Activated naive CD8-positive, alpha-beta T cell (primary cell): ENCODE measurements at regions not wholly inside any gene's neighbourhood (a gene's known extent, or its start where the extent isn't known, plus 50 kb on each side); places are given as distances from the start of the nearest gene placed in this dataset.
"Not testable (repeated sequence)": the region's sequence is repeated elsewhere in the genome, so short reads cannot be mapped to it uniquely, and the experiment has no call there.

ENCODE experiments used
- H3K27ac Mint-ChIP-seq: one replicate; pipeline ENCODE4 v1.8.0; 2021; ENCODE audit warnings: mixed read lengths
- H3K27me3 Mint-ChIP-seq: one replicate; pipeline ENCODE4 v1.8.0; 2021; ENCODE audit warnings: mixed read lengths
- H3K36me3 Mint-ChIP-seq: one replicate; pipeline ENCODE4 v1.8.0; 2021; ENCODE audit warnings: mixed read lengths
- H3K4me1 Mint-ChIP-seq: one replicate; pipeline ENCODE4 v1.8.0; 2021; ENCODE audit warnings: low read depth, mixed read lengths
- H3K4me3 Mint-ChIP-seq: one replicate; pipeline ENCODE4 v1.8.0; 2021; ENCODE audit warnings: mild to moderate bottlenecking, mixed read lengths
- H3K9me3 Mint-ChIP-seq: one replicate; pipeline ENCODE4 v1.8.0; 2021; ENCODE audit warnings: low read depth, mixed read lengths

DNA sequence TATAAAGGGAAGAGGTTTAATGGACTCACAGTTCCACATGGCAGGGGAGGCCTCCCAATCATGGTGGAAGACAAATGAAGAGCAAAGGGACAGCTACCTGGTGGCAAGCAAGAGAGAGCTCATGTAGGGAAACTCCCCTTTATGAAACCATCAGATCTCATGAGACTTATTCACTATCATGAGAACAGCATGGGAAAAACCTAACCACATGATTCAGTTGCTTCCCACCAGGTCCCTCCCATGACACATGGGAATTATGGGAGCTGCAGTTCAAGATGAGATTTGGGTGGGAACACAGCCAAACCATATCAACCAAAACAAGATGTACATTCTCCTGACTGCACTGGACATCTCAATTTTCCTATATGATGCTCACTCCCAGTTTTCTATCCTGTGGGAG is 174.4 kb upstream of the CCDC54 start:
- not testable (repeated sequence) for H3K27me3 Mint-ChIP-seq, H3K4me3 Mint-ChIP-seq, H3K4me1 Mint-ChIP-seq, H3K36me3 Mint-ChIP-seq, H3K27ac Mint-ChIP-seq, H3K9me3 Mint-ChIP-seq

DNA sequence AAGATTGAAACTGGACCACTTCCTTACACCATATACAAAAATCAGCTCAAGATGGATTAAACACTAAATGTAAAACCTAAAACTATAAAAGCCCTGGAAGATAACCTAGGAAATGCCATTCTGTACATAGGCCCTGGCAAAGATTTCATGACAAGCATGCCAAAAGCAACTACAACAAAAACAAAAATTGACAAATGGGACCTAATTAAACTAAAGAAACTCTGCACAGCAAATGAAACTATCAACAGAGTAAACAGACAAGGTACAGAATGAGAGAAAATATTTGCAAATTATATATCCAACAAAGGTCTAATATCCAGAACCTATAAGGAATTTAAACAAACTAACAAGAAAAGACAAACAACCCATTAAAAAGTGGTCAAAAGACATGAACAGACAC is 173.1 kb upstream of the CCDC54 start:
- no peaks in the 10 kb centered on the region for H3K36me3 Mint-ChIP-seq
- H3K27me3 Mint-ChIP-seq: no peaks in the 10 kb centered on the region
- H3K4me1 Mint-ChIP-seq: no peaks in the 10 kb centered on the region
- no peak overlapping the region for H3K27ac Mint-ChIP-seq
- H3K9me3 Mint-ChIP-seq: no peaks in the 10 kb centered on the region
- H3K4me3 Mint-ChIP-seq: no peak overlapping the region

DNA sequence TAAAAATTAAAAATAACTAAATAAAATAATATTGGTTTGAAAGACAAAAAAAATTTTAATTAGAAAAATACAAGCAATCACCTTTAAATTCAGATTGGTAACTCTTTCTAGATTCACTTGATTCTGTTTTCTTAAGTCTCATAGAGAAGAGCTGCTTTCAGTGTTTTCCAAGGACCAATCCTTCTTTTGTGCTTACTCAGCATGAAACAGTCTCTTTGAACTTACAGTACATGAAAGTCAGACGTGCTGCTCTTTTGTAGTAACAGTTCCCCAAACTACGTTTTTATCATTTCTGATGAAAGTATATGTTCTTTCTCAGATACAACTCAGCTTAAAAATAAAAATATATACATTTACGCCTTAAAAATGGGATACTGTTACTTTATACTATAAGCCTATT is 171.9 kb upstream of the CCDC54 start:
- H3K4me1 Mint-ChIP-seq: no peaks in the 10 kb centered on the region
- no peak overlapping the region for H3K4me3 Mint-ChIP-seq
- no peaks in the 10 kb centered on the region for H3K27me3 Mint-ChIP-seq
- H3K27ac Mint-ChIP-seq: no peak overlapping the region
- H3K36me3 Mint-ChIP-seq: no peaks in the 10 kb centered on the region
- no peaks in the 10 kb centered on the region for H3K9me3 Mint-ChIP-seq

DNA sequence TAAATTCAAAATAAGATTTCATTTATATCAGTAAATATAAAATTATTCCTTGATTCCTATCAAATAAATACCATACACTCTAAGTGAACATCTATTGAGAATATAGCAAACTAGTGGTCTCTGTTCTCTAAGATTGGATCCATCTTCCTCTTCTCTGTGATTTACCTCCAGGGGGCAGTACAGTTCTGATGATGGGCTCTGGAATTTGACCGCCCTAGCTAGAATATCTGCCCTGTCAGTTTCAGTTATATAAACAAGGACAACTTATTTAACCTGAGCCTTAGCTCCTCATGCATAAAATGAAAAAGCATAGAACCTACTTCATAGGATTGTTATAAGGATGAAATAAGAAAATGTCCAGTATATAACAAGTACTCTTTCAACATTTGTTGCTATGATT is 171.1 kb upstream of the CCDC54 start:
- Mint-ChIP-seq H3K9me3 (no peaks in the 10 kb centered on the region), H3K27me3 (no peaks in the 10 kb centered on the region), H3K36me3 (no peaks in the 10 kb centered on the region), H3K4me1 (no peaks in the 10 kb centered on the region), H3K27ac (no peak overlapping the region), H3K4me3 (no peak overlapping the region)

DNA sequence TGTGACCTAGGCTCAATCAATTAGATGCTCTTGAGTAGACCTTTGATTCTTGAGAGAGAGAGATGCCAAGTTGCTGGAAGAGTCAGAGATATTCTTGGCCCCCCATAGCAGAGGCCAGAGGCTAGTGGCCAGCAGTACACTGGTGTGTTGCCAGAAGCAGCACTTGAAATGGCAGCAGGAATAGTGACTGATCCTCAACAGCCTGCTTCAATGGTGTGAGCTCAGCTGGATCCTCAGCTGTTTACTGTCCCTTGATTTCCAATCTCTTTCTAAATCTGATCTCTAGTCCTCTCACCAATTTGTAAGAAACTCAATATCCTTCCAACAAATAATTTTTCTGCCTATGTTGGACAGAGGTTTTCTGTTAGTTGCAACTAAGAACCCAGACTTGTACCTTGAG is 170.3 kb upstream of the CCDC54 start:
- H3K27me3 Mint-ChIP-seq: peaks cover 2% of the 10 kb centered on the region
- H3K4me1 Mint-ChIP-seq: no peaks in the 10 kb centered on the region
- H3K36me3 Mint-ChIP-seq: no peaks in the 10 kb centered on the region
- H3K27ac Mint-ChIP-seq: no peak overlapping the region
- no peak overlapping the region for H3K4me3 Mint-ChIP-seq
- no peaks in the 10 kb centered on the region for H3K9me3 Mint-ChIP-seq

DNA sequence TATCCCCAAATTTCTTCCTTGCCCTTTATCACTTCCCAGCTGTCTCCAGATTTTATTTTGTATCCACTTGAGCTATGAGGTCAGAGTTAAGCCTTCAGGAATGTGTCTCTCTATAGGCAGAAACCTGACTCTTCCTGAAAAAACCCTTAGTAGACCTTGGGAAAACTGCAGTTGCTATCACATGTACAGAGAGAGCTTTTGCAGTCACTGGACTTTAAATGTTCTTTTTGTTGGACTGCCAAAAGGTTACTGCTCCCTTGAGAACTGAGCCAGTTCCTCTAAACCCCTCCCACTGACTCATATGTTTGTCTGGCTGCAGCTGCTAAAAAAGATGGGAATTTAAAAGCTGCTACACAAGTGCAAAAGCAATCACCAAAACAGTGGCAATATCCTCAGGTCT is 169.1 kb upstream of the CCDC54 start:
- Mint-ChIP-seq H3K27me3 (peaks cover 3% of the 10 kb centered on the region), H3K27ac (no peak overlapping the region), H3K4me3 (no peak overlapping the region), H3K4me1 (no peaks in the 10 kb centered on the region), H3K9me3 (no peaks in the 10 kb centered on the region), H3K36me3 (no peaks in the 10 kb centered on the region)

DNA sequence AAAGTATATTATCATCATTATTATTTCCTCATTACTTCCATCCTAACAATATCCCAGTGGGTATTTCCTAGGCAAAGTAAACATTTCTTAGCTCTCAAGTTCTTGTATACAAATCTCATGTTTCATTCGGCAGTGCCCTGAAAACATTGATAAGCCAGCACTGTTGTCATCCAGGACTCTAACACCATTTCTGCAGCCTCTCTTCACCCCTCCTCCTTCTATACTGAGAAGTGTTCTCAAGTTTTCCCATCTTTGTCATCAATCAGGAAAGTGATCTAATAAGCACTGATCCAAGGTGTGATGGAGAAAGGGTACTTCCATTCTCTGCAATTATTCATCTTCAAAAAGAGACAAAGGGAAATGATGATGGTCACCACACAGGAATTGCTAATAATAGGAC is 168.4 kb upstream of the CCDC54 start:
- H3K27ac Mint-ChIP-seq: no peak overlapping the region
- H3K4me1 Mint-ChIP-seq: no peaks in the 10 kb centered on the region
- no peaks in the 10 kb centered on the region for H3K36me3 Mint-ChIP-seq
- no peaks in the 10 kb centered on the region for H3K9me3 Mint-ChIP-seq
- H3K27me3 Mint-ChIP-seq: peaks cover 3% of the 10 kb centered on the region
- H3K4me3 Mint-ChIP-seq: no peak overlapping the region

DNA sequence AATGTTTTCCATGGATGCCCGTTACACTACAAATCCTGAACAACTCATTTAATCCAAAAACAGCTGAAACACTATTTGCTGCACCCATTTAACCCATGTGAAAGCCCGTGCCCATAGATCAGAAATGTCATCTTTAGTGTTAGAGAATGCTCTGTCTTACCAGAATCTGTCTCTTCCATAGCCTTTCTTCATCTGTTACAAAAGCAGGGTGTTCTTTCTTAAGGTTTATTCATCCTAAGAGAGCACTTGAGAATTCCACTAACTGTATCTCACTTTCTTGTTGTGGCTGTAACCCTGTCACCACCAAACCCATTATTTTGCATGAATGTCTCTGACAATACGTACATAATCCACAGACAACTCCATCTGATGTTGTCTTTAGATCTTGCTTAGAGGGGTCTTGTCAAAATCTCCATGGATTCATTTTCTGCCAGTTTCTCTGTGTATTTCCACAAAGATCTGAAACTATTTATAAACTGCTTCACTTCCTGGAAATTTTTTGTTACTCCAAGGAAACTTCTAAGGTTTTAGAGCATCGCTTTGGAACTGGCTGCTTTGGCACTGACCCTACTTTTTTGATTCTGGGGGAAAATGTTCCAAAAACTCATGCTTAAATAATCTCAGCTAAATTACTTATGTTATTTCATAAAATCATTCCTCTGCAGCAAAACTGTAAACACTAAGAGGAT is 167.8 kb upstream of the CCDC54 start:
- Mint-ChIP-seq H3K27ac (no peak overlapping the region), H3K27me3 (peaks cover 4% of the 10 kb centered on the region), H3K4me1 (no peaks in the 10 kb centered on the region), H3K36me3 (no peaks in the 10 kb centered on the region), H3K4me3 (no peak overlapping the region), H3K9me3 (no peaks in the 10 kb centered on the region)

DNA sequence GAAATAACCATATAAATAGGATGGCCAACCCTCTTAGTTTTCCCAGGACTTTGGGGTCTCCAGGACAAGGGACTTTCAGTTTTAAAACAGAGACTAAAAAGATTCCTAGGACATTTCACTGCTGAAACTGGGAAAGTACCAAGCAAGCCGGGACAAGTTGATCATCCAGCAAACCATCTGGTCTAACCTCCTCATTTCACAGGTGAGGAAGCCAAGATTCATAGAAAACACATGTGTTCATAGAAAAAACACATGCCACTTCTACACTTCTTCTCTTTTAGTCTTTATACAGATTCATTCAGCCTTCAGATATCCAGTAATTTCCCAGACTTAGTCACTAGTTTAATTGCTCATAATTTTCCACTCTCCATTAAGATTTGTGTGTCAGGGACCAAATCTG is 165.6 kb upstream of the CCDC54 start:
- no peak overlapping the region for H3K27ac Mint-ChIP-seq
- no peaks in the 10 kb centered on the region for H3K36me3 Mint-ChIP-seq
- no peak overlapping the region for H3K4me3 Mint-ChIP-seq
- peaks cover 10% of the 10 kb centered on the region for H3K27me3 Mint-ChIP-seq
- no peaks in the 10 kb centered on the region for H3K4me1 Mint-ChIP-seq
- H3K9me3 Mint-ChIP-seq: no peaks in the 10 kb centered on the region

DNA sequence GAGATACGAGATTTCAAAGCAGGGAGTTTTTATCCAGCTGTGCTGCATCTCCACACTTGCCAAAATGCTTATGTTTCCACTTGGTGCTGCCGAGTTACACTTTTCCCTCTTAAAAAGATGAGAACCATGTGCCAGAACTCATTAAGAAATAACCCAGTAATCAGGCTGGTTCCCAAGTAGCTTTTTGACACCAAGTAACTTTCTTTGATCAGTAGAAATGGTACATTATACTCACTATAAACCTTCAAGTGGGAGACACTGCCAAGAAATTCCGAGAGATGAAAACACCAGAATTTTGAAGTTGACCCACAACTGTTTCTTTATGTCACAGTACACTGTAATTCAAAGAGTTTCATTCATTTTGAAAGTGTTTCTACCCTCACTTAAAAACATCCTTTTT is 164.6 kb upstream of the CCDC54 start:
- Mint-ChIP-seq H3K4me3 (no peak overlapping the region), H3K4me1 (no peaks in the 10 kb centered on the region), H3K36me3 (no peaks in the 10 kb centered on the region), H3K27me3 (peaks cover 10% of the 10 kb centered on the region), H3K9me3 (no peaks in the 10 kb centered on the region), H3K27ac (no peak overlapping the region)

DNA sequence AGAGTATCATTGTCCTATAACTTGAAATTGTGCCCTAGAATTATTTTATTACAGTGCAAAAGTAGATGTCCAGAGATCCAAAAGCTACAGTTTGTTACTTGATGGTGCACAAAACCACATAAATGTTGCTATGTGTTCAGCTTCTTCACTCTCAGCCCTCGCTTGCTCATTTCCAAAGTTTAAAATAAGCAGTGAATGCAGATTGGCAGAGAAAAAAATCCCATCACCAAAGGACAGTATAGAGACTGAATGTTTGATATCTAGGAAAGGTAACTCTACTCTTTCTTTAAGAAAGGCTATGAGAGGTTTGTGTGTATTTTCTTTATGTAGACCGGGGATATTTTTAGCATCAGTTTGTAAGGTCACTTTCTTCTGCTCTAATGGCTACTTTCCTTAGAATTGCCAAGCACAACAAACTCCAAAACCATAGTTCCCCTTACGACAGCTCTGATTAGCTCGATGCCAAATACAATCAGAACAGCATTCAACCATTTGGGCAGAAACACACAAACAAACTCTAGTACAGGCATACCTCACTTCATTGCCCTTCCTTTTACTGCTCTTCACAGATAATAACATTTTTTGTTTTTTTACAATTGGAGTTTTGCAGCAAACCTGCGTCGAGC is 164.1 kb upstream of the CCDC54 start:
- peaks cover 10% of the 10 kb centered on the region for H3K27me3 Mint-ChIP-seq
- no peak overlapping the region for H3K4me3 Mint-ChIP-seq
- no peaks in the 10 kb centered on the region for H3K9me3 Mint-ChIP-seq
- no peaks in the 10 kb centered on the region for H3K36me3 Mint-ChIP-seq
- H3K4me1 Mint-ChIP-seq: no peaks in the 10 kb centered on the region
- no peak overlapping the region for H3K27ac Mint-ChIP-seq

DNA sequence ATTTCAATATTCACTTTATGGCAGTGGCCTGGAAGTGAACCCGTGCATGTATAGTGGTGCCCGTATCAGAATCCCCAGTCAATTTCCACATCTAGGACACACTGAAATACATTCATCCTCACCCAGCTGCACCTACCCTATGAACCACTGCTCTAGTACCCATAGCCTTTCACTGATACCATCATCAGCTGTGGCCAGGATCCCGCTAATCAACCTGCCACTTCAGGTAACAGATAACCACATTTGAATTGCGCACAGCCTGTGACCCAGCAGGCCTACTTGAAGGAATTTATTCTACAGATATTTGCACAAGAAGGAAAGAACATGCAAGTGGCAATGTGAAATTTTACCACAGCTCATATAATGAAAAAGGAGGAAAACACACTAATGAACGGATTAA is 161.0 kb upstream of the CCDC54 start:
- Mint-ChIP-seq H3K9me3 (no peaks in the 10 kb centered on the region), H3K27ac (no peak overlapping the region), H3K4me1 (no peaks in the 10 kb centered on the region), H3K4me3 (no peak overlapping the region), H3K36me3 (no peaks in the 10 kb centered on the region), H3K27me3 (peaks cover 12% of the 10 kb centered on the region)

DNA sequence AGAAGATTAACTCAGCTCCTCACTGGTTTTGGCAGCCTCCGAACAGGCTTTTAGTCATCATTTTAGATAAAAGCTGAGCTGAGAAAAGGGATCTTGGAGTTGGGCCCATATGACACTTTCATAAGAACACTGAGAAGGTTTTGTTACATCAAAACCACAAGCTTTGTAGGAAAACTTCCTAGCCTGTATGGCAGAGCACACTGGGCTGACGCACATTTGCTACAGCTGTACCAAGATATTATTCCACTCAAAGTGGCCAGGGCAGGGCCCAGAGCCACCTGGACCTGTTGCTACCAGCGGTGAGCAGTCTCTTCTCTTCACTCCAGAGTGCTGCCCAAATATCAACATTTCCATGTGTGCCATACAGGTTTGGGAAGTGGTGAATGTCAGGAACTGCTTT is 160.5 kb upstream of the CCDC54 start:
- no peaks in the 10 kb centered on the region for H3K9me3 Mint-ChIP-seq
- no peak overlapping the region for H3K27ac Mint-ChIP-seq
- no peaks in the 10 kb centered on the region for H3K4me1 Mint-ChIP-seq
- no peaks in the 10 kb centered on the region for H3K36me3 Mint-ChIP-seq
- H3K27me3 Mint-ChIP-seq: peaks cover 12% of the 10 kb centered on the region
- H3K4me3 Mint-ChIP-seq: no peak overlapping the region

DNA sequence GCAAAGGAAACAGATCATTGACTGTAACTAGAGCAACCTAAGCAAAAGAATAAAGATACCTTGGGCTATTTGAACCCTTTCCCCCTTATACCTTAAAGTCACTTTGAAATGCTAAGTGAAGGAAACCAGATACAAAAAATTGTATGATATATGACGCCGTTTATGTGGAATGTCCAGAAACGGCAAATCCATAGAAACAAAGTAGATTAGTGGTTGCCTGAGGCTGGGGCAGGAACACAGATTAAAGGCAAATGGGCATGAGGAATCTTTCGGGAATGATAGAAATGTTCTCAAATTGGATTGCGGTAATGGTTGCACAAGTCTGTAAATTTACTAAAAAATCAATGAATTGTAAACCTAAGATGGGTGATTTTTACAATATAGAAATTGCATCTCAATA is 160.1 kb upstream of the CCDC54 start:
- no peaks in the 10 kb centered on the region for H3K4me1 Mint-ChIP-seq
- H3K4me3 Mint-ChIP-seq: no peak overlapping the region
- no peaks in the 10 kb centered on the region for H3K36me3 Mint-ChIP-seq
- no peak overlapping the region for H3K27ac Mint-ChIP-seq
- peaks cover 10% of the 10 kb centered on the region for H3K27me3 Mint-ChIP-seq
- H3K9me3 Mint-ChIP-seq: no peaks in the 10 kb centered on the region

DNA sequence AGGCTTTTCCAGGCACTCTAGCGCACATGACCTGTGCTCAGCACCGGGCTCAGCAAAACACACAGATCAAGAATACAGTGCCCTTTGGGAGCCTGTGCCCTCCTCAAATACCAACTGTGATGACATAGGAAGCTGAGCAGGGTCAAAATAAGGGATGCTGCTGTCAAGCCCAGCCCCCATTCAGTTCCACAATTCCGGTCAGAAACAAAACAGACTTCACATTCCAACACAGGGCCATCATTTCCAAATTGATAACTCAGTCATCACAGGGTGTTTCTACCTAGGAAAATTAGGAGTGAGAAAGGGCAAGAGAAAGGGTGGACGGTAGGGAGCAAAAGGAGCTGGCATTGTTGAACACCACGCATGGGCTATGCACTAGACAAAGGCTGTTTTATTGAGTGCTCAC is 158.4 kb upstream of the CCDC54 start:
- H3K4me3 Mint-ChIP-seq: no peak overlapping the region
- H3K4me1 Mint-ChIP-seq: no peaks in the 10 kb centered on the region
- peaks cover 10% of the 10 kb centered on the region for H3K27me3 Mint-ChIP-seq
- H3K27ac Mint-ChIP-seq: no peak overlapping the region
- no peaks in the 10 kb centered on the region for H3K36me3 Mint-ChIP-seq
- H3K9me3 Mint-ChIP-seq: no peaks in the 10 kb centered on the region

DNA sequence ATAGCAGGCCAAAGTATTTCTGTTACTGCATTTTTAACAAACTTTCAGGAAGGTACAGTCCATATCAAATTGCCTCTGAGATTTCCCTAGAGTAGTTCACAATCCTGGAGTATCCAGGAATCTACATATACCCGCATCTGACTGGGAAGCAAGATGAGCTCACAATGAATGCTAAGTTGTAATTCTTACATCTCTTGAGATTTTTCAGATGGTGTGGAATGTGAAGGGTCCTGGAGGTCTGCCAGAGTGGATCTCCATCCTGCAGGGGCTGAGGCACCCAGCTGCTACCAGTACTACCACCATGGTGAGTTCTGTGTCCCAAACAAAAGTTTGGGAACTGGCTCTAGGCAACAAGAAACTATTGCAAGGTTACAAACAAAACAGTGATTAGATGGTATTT is 156.7 kb upstream of the CCDC54 start:
- Mint-ChIP-seq H3K36me3 (no peaks in the 10 kb centered on the region), H3K27me3 (peaks cover 6% of the 10 kb centered on the region), H3K4me3 (no peak overlapping the region), H3K9me3 (no peaks in the 10 kb centered on the region), H3K27ac (no peak overlapping the region), H3K4me1 (no peaks in the 10 kb centered on the region)
